NCI-H345 treated with DMSO at 0.1 percent for 48 hours (cell line): ENCODE measurements at regions not wholly inside any gene's neighbourhood (a gene's known extent, or its start where the extent isn't known, plus 50 kb on each side); places are given as distances from the start of the nearest gene placed in this dataset.

Source experiments
- DNase-seq: peaks from one replicate; lab custom pipeline; 2025; ENCODE audit not compliant: unreplicated experiment; lab: John Stamatoyannopoulos, UW

- no peak for DNase-seq
Measured at GRCh38 chr5:86875539-86875938, 257.8 kb downstream of the COX7C start.

- DNase-seq, result no peak
Measured at GRCh38 chr5:86878250-86878649, 260.5 kb downstream of the COX7C start.

GRCh38 chr5:86879086-86879485 is 261.3 kb downstream of the COX7C start:
- DNase-seq, result no peak

GRCh38 chr5:86880344-86880743 is 262.6 kb downstream of the COX7C start:
- no peak for DNase-seq

- peak; percentile 56 for DNase-seq
Measured at GRCh38 chr5:86880785-86881492, 263.2 kb downstream of the COX7C start.

- DNase-seq, result no peak
Measured at GRCh38 chr5:86881493-86882090, 263.9 kb downstream of the COX7C start.

GRCh38 chr5:86884608-86885007 is 266.9 kb downstream of the COX7C start:
- DNase-seq, result no peak

- DNase-seq, result no peak
Measured at GRCh38 chr5:86885011-86885410, 267.3 kb downstream of the COX7C start.

- no peak for DNase-seq
Measured at GRCh38 chr5:86885489-86886230, 267.9 kb downstream of the COX7C start.

GRCh38 chr5:86890375-86890774 is 272.6 kb downstream of the COX7C start:
- DNase-seq, result no peak

GRCh38 chr5:86894056-86894455 is 276.3 kb downstream of the COX7C start:
- no peak for DNase-seq

GRCh38 chr5:86896916-86897315 is 279.2 kb downstream of the COX7C start:
- DNase-seq, result no peak

- no peak for DNase-seq
Measured at GRCh38 chr5:86909418-86910295, 291.9 kb downstream of the COX7C start.

GRCh38 chr5:86917117-86917579 is 299.4 kb downstream of the COX7C start:
- no peak for DNase-seq

GRCh38 chr5:86918246-86918645 is 300.5 kb downstream of the COX7C start:
- DNase-seq, result no peak

GRCh38 chr5:86926033-86926432 is 308.3 kb downstream of the COX7C start:
- DNase-seq, result no peak

GRCh38 chr5:86929123-86929766 is 311.5 kb downstream of the COX7C start:
- no peak for DNase-seq

GRCh38 chr5:86951761-86952160 is 315.9 kb upstream of the RASA1 start:
- DNase-seq, result no peak

- no peak for DNase-seq
Measured at GRCh38 chr5:86964889-86965288, 302.8 kb upstream of the RASA1 start.

- DNase-seq, result peak; percentile 2
Measured at GRCh38 chr5:86968301-86968753, 299.4 kb upstream of the RASA1 start.
